A673 (cell line): ENCODE measurements at regions not wholly inside any gene's neighbourhood (a gene's known extent, or its start where the extent isn't known, plus 50 kb on each side); places are given as distances from the start of the nearest gene placed in this dataset.

Source experiments
- EZH2 ChIP-seq: fragments of 200-600 bp; sonication (generic); IDR thresholded peaks from 2 replicates; pipeline ENCODE4 v1.6.1; 2017; ENCODE audit warnings: borderline replicate concordance, low read depth, mild to moderate bottlenecking, mixed read lengths, antibody characterized with exemption, low read length; ENCODE audit not compliant: poor library complexity, severe bottlenecking
- TF ChIP-seq, protein P1 (sequence below): fragments of 300-800, 200-600 bp; sonication (generic); conservative IDR thresholded peaks from 2 replicates; pipeline ENCODE4 v1.5.1; 2017; ENCODE audit warnings: low read depth, mild to moderate bottlenecking, antibody characterized with exemption, low read length, moderate library complexity, mixed read lengths

DNA sequence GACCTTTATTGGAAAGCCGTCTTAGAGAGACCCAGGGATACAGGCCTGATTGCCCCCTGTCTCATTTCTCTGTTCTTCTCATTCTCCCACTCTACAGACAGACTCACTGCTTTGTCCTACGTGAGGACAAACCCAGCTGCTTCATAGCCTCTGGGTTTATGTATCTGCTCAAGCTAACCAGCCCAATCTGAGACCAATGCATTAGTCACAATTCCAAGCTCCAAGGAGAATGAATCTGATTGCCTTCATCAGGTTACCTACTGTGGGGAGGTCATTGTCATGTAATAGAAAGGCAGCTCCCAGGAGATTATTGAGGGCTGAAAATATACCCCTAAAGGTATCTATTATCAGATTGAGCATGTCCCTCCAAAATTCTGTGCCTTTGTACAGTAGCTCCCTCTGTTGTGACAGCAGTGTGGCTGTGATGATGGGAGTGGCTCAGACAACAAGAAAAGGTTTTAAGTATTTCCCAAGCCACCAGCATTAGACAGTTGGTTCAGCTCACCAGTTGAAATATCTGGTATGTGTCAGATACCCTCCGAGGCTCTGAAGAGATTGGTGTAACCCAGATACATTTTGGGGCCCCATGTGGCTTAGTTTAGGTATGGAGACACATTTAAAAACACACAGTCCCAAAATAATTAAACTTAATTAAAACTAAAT lies 123.1 kb upstream of the EEPD1 start:
- TF ChIP-seq, protein P1, sequence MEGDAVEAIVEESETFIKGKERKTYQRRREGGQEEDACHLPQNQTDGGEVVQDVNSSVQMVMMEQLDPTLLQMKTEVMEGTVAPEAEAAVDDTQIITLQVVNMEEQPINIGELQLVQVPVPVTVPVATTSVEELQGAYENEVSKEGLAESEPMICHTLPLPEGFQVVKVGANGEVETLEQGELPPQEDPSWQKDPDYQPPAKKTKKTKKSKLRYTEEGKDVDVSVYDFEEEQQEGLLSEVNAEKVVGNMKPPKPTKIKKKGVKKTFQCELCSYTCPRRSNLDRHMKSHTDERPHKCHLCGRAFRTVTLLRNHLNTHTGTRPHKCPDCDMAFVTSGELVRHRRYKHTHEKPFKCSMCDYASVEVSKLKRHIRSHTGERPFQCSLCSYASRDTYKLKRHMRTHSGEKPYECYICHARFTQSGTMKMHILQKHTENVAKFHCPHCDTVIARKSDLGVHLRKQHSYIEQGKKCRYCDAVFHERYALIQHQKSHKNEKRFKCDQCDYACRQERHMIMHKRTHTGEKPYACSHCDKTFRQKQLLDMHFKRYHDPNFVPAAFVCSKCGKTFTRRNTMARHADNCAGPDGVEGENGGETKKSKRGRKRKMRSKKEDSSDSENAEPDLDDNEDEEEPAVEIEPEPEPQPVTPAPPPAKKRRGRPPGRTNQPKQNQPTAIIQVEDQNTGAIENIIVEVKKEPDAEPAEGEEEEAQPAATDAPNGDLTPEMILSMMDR, result no peak
- TF ChIP-seq EZH2, result no peak
